HUES64 (cell line): ENCODE measurements at regions not wholly inside any gene's neighbourhood (a gene's known extent, or its start where the extent isn't known, plus 50 kb on each side); places are given as distances from the start of the nearest gene placed in this dataset.

Source experiments
- H3K27ac ChIP-seq: 2 replicates; pipeline ENCODE4 v1.7.0; 2013; ENCODE audit warnings: low read depth, low read length, inconsistent platforms
- H3K27me3 ChIP-seq: 2 replicates; pipeline ENCODE4 v1.6.1; 2013; ENCODE audit warnings: mild to moderate bottlenecking, low read length; ENCODE audit not compliant: insufficient read depth
- H3K36me3 ChIP-seq: 2 replicates; pipeline ENCODE4 v1.6.1; 2013; ENCODE audit warnings: mild to moderate bottlenecking, low read length; ENCODE audit not compliant: insufficient read depth
- H3K4me1 ChIP-seq: 2 replicates; pipeline ENCODE4 v1.6.1; 2013; ENCODE audit warnings: mild to moderate bottlenecking, low read length, moderate library complexity; ENCODE audit not compliant: insufficient read depth
- H3K4me3 ChIP-seq: 2 replicates; pipeline ENCODE4 v1.5.1; 2013; ENCODE audit warnings: mild to moderate bottlenecking, low read length, moderate library complexity
- H3K9ac ChIP-seq: 2 replicates; pipeline ENCODE4 v1.6.1; 2013; ENCODE audit warnings: mild to moderate bottlenecking, low read depth, low read length
- H3K9me3 ChIP-seq: 2 replicates; pipeline ENCODE4 v1.6.1; 2013; ENCODE audit warnings: low read depth, low read length; ENCODE audit not compliant: insufficient read depth
- WGBS: fragments of 150-250, 120-280 bp; methylation state at CpG from one replicate; pipeline ENCODE4 v1.1.7; 2013; ENCODE audit warnings: missing lambda C conversion rate; 5-methylcytosine and 5-hydroxymethylcytosine counted together

- H3K27me3 ChIP-seq, result no peaks in the 10 kb centered on the region
- H3K9ac ChIP-seq, result no peak overlapping the region
- H3K27ac ChIP-seq, result 0 out of 2 replicates have a peak overlapping the region, but pooled peaks have one; percentile 13
- no peaks in the 10 kb centered on the region for H3K36me3 ChIP-seq
- H3K9me3 ChIP-seq, result no peaks in the 10 kb centered on the region
- H3K4me1 ChIP-seq, result peaks cover 46% of the 10 kb centered on the region
- H3K4me3 ChIP-seq, result no peak overlapping the region
- WGBS, result 95% methylated on average over 7 of the region's 8 CpGs
Observed at GRCh38 chr12:75706786-75707605, 195.6 kb upstream of the KRR1 start.

- Histone ChIP-seq H3K27me3 (no peaks in the 10 kb centered on the region), H3K4me3 (no peak overlapping the region), H3K9ac (no peak overlapping the region), H3K4me1 (peaks cover 37% of the 10 kb centered on the region), H3K27ac (0 out of 2 replicates have a peak overlapping the region, but pooled peaks have one; percentile 13), H3K36me3 (no peaks in the 10 kb centered on the region), H3K9me3 (no peaks in the 10 kb centered on the region)
- 88% methylated on average over 7 of the region's 8 CpGs for WGBS
Observed at GRCh38 chr12:75705749-75706711, 194.6 kb upstream of the KRR1 start.

GRCh38 chr12:75704664-75705063, 193.3 kb upstream of the KRR1 start:
- WGBS, result 92% methylated on average over 6 of the region's 6 CpGs
- no peaks in the 10 kb centered on the region for H3K9me3 ChIP-seq
- H3K27me3 ChIP-seq, result no peaks in the 10 kb centered on the region
- H3K4me3 ChIP-seq, result no peak overlapping the region
- H3K36me3 ChIP-seq, result no peaks in the 10 kb centered on the region
- H3K9ac ChIP-seq, result no peak overlapping the region
- H3K4me1 ChIP-seq, result peaks cover 37% of the 10 kb centered on the region
- no peak overlapping the region for H3K27ac ChIP-seq

DNA sequence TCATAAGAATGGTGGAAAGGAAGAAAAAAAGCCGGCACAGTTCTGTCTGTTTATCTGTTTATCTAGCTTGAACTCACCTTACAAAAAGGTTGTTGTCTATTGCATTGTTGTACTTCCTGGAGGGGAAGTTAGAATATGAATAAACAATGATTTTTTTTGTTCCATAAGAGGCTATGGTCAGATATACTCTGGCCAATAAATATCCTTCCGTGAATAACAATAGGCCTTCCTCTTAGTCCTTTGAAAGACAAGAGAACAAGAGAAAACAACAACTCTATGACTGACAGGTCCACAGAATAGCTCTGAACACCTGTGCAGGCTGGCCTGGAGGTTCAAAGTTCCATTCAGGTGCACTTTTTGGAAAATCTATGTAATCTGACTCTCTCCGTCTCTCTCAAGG, 192.8 kb upstream of the KRR1 start:
- H3K4me3 ChIP-seq, result no peak overlapping the region
- H3K9me3 ChIP-seq, result no peaks in the 10 kb centered on the region
- no peak overlapping the region for H3K27ac ChIP-seq
- no peaks in the 10 kb centered on the region for H3K27me3 ChIP-seq
- 63% methylated on average over 2 of the region's 3 CpGs for WGBS
- no peak overlapping the region for H3K9ac ChIP-seq
- no peaks in the 10 kb centered on the region for H3K36me3 ChIP-seq
- peaks cover 40% of the 10 kb centered on the region for H3K4me1 ChIP-seq

DNA sequence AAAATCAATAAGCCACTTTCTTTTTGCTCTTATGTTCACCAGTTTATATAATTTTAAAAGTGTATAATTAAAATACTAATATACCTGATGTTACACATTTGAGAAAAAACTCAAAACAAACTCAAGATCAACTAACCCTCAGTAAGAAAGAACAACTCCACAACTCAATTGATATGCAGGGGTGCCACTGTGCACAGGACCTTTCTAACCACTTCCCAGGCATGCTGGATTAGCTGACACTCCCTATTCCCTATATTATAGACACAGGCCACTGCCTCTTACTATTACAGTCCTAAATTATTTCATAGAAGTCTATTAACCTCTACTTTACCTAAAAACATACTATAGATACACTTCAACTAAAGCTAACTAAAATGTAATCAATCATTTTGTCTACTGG, 191.7 kb upstream of the KRR1 start:
- Histone ChIP-seq H3K9me3 (no peaks in the 10 kb centered on the region), H3K9ac (no peak overlapping the region), H3K27me3 (no peaks in the 10 kb centered on the region), H3K27ac (no peak overlapping the region), H3K36me3 (no peaks in the 10 kb centered on the region), H3K4me1 (peaks cover 40% of the 10 kb centered on the region), H3K4me3 (no peak overlapping the region)

DNA sequence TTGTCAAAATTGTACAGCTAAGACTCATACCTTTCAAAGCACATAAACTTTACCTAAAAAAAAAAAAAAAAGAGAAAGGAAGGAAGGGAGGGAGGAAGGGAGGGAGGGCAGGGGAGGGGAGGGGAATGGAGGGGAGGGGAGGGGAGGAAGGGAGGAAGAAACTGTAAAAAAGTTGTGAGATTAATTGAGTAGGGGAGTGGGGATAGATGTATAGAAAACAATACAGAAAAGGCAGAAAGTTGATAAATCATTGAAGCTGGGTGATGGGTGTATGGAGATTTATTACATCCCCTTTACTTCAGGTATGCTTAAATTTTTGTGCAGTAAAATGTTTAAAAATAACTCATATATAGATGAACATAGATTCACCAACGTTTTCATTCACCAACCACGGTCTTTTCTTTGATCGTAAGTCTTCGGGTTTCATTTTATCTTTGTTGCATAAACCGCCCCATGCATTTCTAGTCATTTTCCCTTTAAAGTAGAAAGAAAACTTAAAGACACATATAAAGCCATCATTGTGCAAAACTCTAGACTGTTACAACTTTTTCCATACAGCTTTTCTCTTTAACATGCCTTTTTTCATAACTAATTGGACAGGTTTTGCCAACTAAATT, 191.2 kb upstream of the KRR1 start:
- no peak overlapping the region for H3K27ac ChIP-seq
- no peaks in the 10 kb centered on the region for H3K36me3 ChIP-seq
- H3K4me1 ChIP-seq, result peaks cover 40% of the 10 kb centered on the region
- no peak overlapping the region for H3K9ac ChIP-seq
- no peaks in the 10 kb centered on the region for H3K9me3 ChIP-seq
- WGBS, result 67% methylated on average over 4 of the region's 5 CpGs
- H3K27me3 ChIP-seq, result no peaks in the 10 kb centered on the region
- H3K4me3 ChIP-seq, result no peak overlapping the region

- Histone ChIP-seq H3K9ac (no peak overlapping the region), H3K27me3 (no peaks in the 10 kb centered on the region), H3K9me3 (no peaks in the 10 kb centered on the region), H3K36me3 (no peaks in the 10 kb centered on the region), H3K4me1 (peaks cover 40% of the 10 kb centered on the region), H3K27ac (no peak overlapping the region), H3K4me3 (no peak overlapping the region)
- WGBS, result 91% methylated on average over 2 of the region's 2 CpGs
Observed at GRCh38 chr12:75701859-75702258, 190.4 kb upstream of the KRR1 start.

DNA sequence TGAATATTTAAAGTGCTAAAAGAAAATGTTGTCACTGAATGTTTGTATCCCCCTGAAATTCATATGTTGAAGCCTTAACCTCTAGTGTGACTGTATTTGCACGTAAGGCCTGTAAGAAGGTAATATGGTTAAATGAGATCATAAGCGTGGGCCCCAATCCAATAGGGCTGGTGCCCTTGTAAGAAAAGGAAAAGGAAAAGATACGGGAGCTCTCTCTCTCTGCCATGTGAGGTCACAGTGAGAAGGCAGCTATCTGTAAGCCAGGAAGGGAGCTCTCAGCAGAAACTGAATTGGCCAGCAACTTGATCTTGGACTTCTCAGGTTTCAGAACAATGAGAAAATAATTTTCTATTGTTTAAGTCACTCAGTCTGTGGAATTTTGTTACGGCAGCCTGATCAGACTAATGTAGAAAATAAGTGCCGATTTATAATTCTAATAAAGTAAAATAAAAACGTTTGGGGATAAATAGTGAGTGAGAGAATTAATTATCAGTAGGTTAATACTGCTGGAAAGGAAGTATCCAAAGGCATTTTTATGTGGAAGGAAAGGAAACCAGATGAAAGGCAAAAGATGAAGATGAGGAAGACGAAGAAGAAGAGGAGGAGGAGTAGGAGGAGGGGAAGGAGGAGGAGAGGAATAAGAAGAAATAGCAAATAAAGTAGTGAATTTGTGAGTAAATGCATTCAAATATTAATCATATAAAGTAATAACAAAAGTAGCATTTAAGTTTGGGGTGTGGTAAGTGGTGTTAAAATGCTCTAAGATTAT, 188.5 kb upstream of the KRR1 start:
- H3K4me3 ChIP-seq, result no peak overlapping the region
- no peaks in the 10 kb centered on the region for H3K27me3 ChIP-seq
- WGBS, result 69% methylated on average over 7 of the region's 7 CpGs
- peaks cover 22% of the 10 kb centered on the region for H3K4me1 ChIP-seq
- no peaks in the 10 kb centered on the region for H3K36me3 ChIP-seq
- no peaks in the 10 kb centered on the region for H3K9me3 ChIP-seq
- H3K27ac ChIP-seq, result no peak overlapping the region
- H3K9ac ChIP-seq, result no peak overlapping the region

DNA sequence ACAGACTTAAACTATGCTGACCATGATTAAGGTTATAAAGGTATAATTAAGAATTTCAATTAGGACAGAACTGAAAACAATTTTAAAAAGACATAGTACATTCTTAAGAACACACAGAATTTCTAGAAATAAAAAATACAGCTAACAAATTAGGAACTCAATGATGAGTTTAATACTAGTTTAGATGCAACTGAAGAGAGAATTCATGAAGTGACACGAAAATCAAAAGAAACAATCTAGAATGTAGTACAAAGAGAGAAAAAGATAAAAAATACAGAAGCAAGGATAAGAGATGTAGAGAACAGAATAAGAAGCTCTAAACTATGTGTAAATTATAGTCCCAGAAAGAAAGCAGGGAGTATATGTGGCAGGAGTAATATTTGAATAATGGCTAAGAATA, 187.8 kb upstream of the KRR1 start:
- Histone ChIP-seq H3K36me3 (no peaks in the 10 kb centered on the region), H3K9me3 (no peaks in the 10 kb centered on the region), H3K27ac (no peak overlapping the region), H3K4me3 (no peak overlapping the region), H3K4me1 (peaks cover 16% of the 10 kb centered on the region), H3K27me3 (no peaks in the 10 kb centered on the region), H3K9ac (no peak overlapping the region)
- 94% methylated on average over 1 of the region's 1 CpG for WGBS

GRCh38 chr12:75698052-75698451, 186.6 kb upstream of the KRR1 start:
- no peak overlapping the region for H3K4me3 ChIP-seq
- H3K27ac ChIP-seq, result no peak overlapping the region
- H3K36me3 ChIP-seq, result no peaks in the 10 kb centered on the region
- no peaks in the 10 kb centered on the region for H3K9me3 ChIP-seq
- H3K27me3 ChIP-seq, result no peaks in the 10 kb centered on the region
- no peak overlapping the region for H3K9ac ChIP-seq
- H3K4me1 ChIP-seq, result peaks cover 7% of the 10 kb centered on the region; the same call in 1 of the 2 replicates
- WGBS, result 90% methylated on average over 1 of the region's 1 CpG
